ENCODE measurements at regions not wholly inside any gene's neighbourhood (a gene's known extent, or its start where the extent isn't known, plus 50 kb on each side); places are given as distances from the start of the nearest gene placed in this dataset.
"Not testable (repeated sequence)": the region's sequence is repeated elsewhere in the genome, so short reads cannot be mapped to it uniquely, and the experiment has no call there.

DNA sequence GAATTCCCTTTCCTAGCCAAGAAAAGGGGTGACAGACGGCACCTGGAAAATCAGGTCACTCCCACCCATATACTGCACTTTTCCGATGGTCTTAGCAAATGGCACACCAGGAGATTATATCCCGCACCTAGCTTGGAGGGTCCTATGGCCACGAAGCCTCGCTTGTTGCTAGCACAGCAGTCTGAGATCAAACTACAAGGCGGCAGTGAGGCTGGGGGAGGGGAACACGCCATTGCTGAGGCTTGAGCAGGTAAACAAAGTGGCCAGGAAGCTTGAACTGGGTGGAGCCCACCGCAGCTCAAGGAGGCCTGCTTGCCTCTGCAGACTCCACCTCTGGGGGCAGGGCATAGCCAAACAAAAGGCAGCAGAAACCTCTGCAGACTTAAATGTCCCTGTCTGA lies 190.8 kb downstream of the NFKBIZ start:
- TF ChIP-seq POLR2A (IDR thresholded peaks at IDR 0.05; ENCODE audit: low read length); GATA1 (IDR thresholded peaks at IDR 0.05; ENCODE audit: low read depth, low read length): not testable (repeated sequence)

All from erythroblast (primary cell).